CD4-positive, alpha-beta T cell (primary cell): ENCODE measurements at regions not wholly inside any gene's neighbourhood (a gene's known extent, or its start where the extent isn't known, plus 50 kb on each side); places are given as distances from the start of the nearest gene placed in this dataset.

Source experiments
- ATAC-seq: fragments of 200-7000 bp; cut with Tn5 transposase; one replicate; pipeline ENCODE4 v1.10.0; 2022; ENCODE audit warnings: mild to moderate bottlenecking; ENCODE audit not compliant: poor library complexity
- CTCF ChIA-PET: fragments of 350-600 bp; sonication (Branson Sonifier 250); formaldehyde crosslinking; loops from one replicate; lab custom pipeline; 2021; ENCODE audit warnings: antibody characterized with exemption, inconsistent platforms; lab: Charles Lee
- POLR2A ChIA-PET: fragments of 350-600 bp; sonication (Branson Sonifier 250); formaldehyde crosslinking; loops from one replicate; lab custom pipeline; 2021; ENCODE audit warnings: antibody characterized with exemption, inconsistent platforms; lab: Charles Lee
- DNase-seq, 14 experiments: peaks; one replicate each; pipeline ENCODE4 v3.0.0-alpha.2; 2013 to 2020; ENCODE audit warnings: mixed read lengths in 2 of 14
- H3K27ac ChIP-seq, 2 donors: one replicate each; pipeline versions ENCODE4 v1.5.1 to v1.7.0; 2013; ENCODE audit warnings: low read length in 2 of 2, low read depth in 1 of 2, mild to moderate bottlenecking in 1 of 2
- H3K27me3 ChIP-seq, 2 experiments: 1 replicate in 1 of 2; 2 replicates in 1 of 2; pipeline versions ENCODE4 v1.6.1 to v1.7.0; 2013; ENCODE audit warnings: low read length in 2 of 2, control low read depth in 1 of 2, mild to moderate bottlenecking in 1 of 2, moderate library complexity in 1 of 2; ENCODE audit not compliant: insufficient read depth in 2 of 2, control insufficient read depth in 1 of 2
- H3K36me3 ChIP-seq: one replicate; pipeline ENCODE4 v1.6.1; 2013; ENCODE audit warnings: low read length, control low read depth; ENCODE audit not compliant: insufficient read depth
- H3K4me1 ChIP-seq: one replicate; pipeline ENCODE4 v1.6.1; 2013; ENCODE audit warnings: low read length, control low read depth; ENCODE audit not compliant: insufficient read depth
- H3K4me3 ChIP-seq: one replicate; pipeline ENCODE4 v1.5.1; 2013; ENCODE audit warnings: mild to moderate bottlenecking, low read length, moderate library complexity
- H3K9me3 ChIP-seq, 2 experiments: 1 replicate in 1 of 2; 2 replicates in 1 of 2; pipeline versions ENCODE4 v1.6.1 to v1.7.0; 2013; ENCODE audit warnings: low read length in 2 of 2, mild to moderate bottlenecking in 2 of 2, control low read depth in 1 of 2, moderate library complexity in 1 of 2; ENCODE audit not compliant: control insufficient read depth in 1 of 2, insufficient read depth in 1 of 2
- H3K27ac Mint-ChIP-seq: one replicate; pipeline ENCODE4 v1.8.0; 2020; ENCODE audit warnings: mixed read lengths
- H3K27me3 Mint-ChIP-seq: one replicate; pipeline ENCODE4 v1.8.0; 2021; ENCODE audit warnings: mixed read lengths
- H3K36me3 Mint-ChIP-seq: one replicate; pipeline ENCODE4 v1.8.0; 2021; ENCODE audit warnings: low read depth, mixed read lengths
- H3K4me1 Mint-ChIP-seq: one replicate; pipeline ENCODE4 v1.8.0; 2021; ENCODE audit warnings: low read depth, mixed read lengths
- H3K4me3 Mint-ChIP-seq: one replicate; pipeline ENCODE4 v1.8.0; 2020; ENCODE audit warnings: mild to moderate bottlenecking, mixed read lengths
- H3K9me3 Mint-ChIP-seq: one replicate; pipeline ENCODE4 v1.8.0; 2020; ENCODE audit warnings: mixed read lengths
- CTCF ChIP-seq: fragments of 200-600 bp; IDR thresholded peaks from one replicate; pipeline ENCODE4 v1.8.0; 2022; ENCODE audit warnings: antibody characterized with exemption, mild to moderate bottlenecking
- intact Hi-C, 2 experiments: fragments of 100-400 bp; cut with DNase I in 1 of 2; cut with micrococcal nuclease in 1 of 2; formaldehyde crosslinking; loops; one replicate each; pipeline versions ENCODE4 v1.15.1 to v1.9.0; 2023 to 2025; cut with DNase I, micrococcal nuclease

GRCh38 chr5:152337484-152337883 lies 67.6 kb downstream of the NMUR2 start:
- H3K9me3 ChIP-seq = no peaks in the 10 kb centered on the region
- H3K27ac ChIP-seq = no peak overlapping the region
- intact Hi-C loops = no loop called here
- H3K36me3 Mint-ChIP-seq = no peaks in the 10 kb centered on the region
- ATAC-seq = no peak
- no peak for DNase-seq
- no peaks in the 10 kb centered on the region for H3K27me3 ChIP-seq
- H3K27me3 Mint-ChIP-seq = no peaks in the 10 kb centered on the region
- H3K4me1 ChIP-seq = no peaks in the 10 kb centered on the region
- no peak overlapping the region for H3K27ac Mint-ChIP-seq
- TF ChIP-seq CTCF = no peak
- H3K4me3 ChIP-seq = no peak overlapping the region
- POLR2A ChIA-PET = no interaction called here
- CTCF ChIA-PET = no interaction called here
- no peaks in the 10 kb centered on the region for H3K9me3 Mint-ChIP-seq
- H3K36me3 ChIP-seq = no peaks in the 10 kb centered on the region
- no peaks in the 10 kb centered on the region for H3K4me1 Mint-ChIP-seq
- H3K4me3 Mint-ChIP-seq = no peak overlapping the region

DNA sequence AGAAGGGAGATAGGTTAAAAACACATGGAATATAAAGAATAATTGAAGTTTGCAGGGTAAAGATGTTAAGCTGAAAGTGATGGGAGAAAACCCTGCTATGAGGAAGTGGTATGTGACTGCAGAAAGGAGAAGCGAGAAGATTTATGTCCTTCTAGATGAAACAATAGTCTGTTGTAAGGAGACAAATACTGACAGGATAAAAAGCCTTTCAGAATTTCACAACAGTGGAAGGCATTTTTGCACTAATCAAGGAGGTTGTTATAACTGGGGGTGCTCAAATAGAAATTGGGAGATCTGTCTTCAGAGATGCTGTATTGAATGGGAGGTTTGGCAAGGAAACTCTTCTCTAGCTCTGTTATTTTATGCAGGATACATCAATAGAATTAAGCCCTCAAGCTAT lies 69.6 kb downstream of the NMUR2 start:
- intact Hi-C loops = no loop called here
- H3K27ac Mint-ChIP-seq = no peak overlapping the region
- Histone ChIP-seq H3K27ac (no peak overlapping the region), H3K4me3 (no peak overlapping the region), H3K4me1 (no peaks in the 10 kb centered on the region), H3K27me3 (no peaks in the 10 kb centered on the region), H3K36me3 (no peaks in the 10 kb centered on the region), H3K9me3 (no peaks in the 10 kb centered on the region)
- no peaks in the 10 kb centered on the region for H3K36me3 Mint-ChIP-seq
- ChIA-PET CTCF (no interaction called here), POLR2A (no interaction called here)
- TF ChIP-seq CTCF = no peak
- H3K4me3 Mint-ChIP-seq = no peak overlapping the region
- ATAC-seq = no peak
- no peak for DNase-seq
- H3K27me3 Mint-ChIP-seq = no peaks in the 10 kb centered on the region
- no peaks in the 10 kb centered on the region for H3K4me1 Mint-ChIP-seq
- H3K9me3 Mint-ChIP-seq = no peaks in the 10 kb centered on the region

DNA sequence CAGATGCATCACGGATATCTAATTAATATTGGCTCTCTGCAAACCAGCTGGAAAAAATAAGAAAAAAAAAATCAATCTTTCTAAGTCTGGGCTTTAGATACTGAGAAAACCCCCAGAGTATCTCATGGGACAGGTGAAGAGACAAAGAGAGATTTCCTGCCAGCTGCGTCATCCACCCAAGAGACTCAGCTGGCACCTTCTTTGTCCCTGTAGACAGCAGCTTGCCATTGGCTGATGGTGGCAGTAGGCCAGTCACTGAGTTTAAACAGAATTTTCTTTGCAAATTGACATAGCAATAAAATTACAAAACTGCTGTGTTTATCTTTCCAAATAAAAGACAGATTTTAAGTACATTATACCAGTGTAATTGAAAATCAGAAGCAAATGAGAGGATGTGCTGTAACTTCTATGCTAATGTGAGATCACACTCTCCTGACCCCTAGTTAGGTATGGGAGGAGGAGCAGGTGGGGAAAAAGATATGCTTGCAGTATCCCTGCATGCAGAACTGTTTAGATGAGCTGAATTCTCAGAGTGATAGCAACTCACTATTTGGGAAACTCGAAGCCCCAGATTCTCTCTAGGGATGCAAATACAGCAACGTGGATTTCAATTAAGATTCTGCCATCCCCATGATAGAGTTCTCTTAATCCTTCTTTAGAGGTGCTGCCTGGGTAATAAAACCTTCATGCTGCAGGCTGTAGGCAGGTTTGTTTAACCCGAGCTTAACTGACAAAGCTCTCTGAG lies 72.2 kb downstream of the NMUR2 start:
- Histone ChIP-seq H3K4me1 (no peaks in the 10 kb centered on the region), H3K27me3 (no peaks in the 10 kb centered on the region), H3K36me3 (no peaks in the 10 kb centered on the region), H3K9me3 (no peaks in the 10 kb centered on the region), H3K27ac (no peak overlapping the region), H3K4me3 (no peak overlapping the region)
- Mint-ChIP-seq H3K4me1 (no peaks in the 10 kb centered on the region), H3K27me3 (peaks cover 6% of the 10 kb centered on the region), H3K9me3 (peaks cover 2% of the 10 kb centered on the region), H3K36me3 (no peaks in the 10 kb centered on the region), H3K4me3 (no peak overlapping the region), H3K27ac (no peak overlapping the region)
- ATAC-seq (no peak), DNase-seq (no peak)
- intact Hi-C loops = no loop called here
- no peak for TF ChIP-seq CTCF
- POLR2A ChIA-PET = no interaction called here
- CTCF ChIA-PET = no interaction called here
